Fibroblast of skin of left quadriceps (primary cell): ENCODE measurements at regions not wholly inside any gene's neighbourhood (a gene's known extent, or its start where the extent isn't known, plus 50 kb on each side); places are given as distances from the start of the nearest gene placed in this dataset.

Source experiments
- DNase-seq, 2 experiments: peaks; one replicate each; pipeline ENCODE4 v3.0.0-alpha.2; 2013; ENCODE audit warnings: low read depth in 2 of 2

DNA sequence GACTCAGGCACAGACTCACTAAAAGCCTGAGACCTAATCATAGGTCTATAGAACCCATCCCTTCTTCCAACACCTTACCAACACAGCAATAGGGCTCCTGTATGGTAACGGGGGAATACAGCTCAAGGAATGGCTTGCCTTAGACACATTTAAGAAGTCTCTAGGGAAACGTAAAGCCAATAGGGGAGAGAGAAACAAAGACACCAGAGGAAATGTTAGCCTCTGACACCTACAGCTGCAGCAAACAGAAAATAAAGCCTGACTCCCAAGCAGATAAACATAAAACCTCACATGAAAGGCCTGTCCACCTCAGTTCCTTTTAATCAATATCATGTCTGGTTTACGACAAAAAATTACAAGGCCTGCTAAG lies 51.1 kb upstream of the NCOA1 start:
- no peak for DNase-seq

DNA sequence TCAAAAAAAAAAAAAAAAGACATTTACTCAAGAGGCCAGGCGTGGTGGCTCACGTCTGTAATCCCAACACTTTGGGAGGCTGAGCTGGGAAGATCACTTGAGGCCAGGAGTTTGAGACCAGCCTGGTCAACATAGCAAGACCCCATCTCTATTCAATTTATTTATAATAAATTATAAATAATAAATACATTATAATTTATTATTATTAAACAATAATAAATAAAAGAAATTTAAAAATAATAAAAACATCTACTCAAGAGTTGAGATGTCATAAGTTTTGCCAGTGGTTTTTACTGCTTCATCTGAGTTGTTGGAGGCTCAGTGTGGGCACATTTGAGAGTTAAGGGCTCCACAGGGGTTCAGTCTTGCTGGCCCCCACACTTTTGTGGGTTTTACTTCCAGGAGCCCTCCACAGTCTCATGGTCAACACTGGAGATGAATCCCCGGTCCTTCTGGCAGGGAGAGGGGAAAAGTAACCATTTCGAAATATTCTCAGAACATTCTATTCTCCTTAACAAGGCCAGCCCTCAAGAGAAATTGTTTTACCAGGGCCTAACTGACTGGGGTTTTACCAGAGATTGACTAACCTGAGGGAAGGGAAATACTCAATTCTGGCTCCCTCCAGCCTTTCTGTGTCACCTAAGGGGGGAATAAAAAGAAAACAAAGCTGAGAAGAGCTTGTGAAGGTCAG lies 51.6 kb upstream of the NCOA1 start:
- no peak for DNase-seq

DNA sequence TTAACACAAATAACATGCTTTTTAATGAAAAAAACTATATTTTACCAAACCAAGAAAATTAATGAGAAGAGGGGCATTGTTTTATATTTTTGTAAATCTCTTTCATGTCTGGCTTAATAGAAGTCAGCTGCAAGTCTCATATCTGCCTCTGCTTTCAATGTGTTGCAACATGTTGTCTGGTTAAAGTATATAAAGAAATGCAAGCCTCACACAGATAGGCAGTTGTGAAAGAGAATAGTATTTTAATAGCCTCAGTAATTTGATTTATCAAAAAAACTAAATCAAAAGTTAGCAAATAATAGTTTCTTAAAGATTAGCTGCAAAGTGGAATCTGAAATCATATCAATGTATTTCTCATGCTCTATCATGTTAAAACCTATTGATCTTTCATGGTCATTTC lies 52.9 kb upstream of the NCOA1 start:
- peak in 1 of 2 experiments; percentile 31 for DNase-seq

DNA sequence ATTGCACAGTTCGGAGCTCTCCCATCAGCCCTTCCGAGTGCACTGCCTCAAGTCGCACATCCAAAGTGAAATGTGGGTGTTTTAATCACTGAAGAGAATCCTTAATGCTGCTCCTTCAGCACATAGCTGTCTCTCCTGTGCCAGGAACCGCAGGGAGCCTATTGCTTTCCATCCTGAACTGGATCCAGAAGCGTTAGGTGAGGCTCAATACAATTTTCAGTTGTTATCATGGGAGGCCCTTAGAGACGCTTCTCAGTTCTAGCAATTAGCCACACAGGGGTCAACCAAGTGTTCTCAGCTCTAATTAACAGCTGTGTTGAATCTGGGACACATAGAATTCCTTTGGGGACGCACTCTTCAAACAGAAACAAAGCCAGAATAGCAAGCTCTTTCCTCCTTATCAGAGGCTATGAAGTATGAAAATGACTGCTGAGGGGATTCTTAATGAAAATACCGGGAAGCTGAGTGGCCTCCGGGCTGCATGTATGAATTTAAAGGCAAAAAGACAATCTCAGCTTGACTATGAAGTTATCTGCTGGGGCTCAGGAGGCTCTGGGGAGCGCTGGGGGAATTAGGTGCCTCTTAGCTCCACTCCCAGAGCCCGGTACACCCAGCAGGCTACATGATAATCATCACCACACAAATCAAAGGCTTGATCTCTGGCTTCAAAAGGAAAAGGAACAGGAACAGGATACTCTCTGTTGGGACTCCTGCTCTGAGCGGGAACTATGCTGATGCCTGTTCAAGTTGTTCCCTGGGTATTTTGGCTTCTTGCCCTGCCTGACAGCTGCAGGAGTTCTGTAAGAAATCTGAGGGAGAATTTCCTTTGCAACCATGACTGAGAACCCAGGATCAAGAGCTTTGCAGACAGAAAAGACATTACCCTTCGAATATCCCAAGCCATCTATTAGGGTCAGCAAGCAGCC lies 55.4 kb upstream of the NCOA1 start:
- peak; percentile 50 to 55 for DNase-seq

DNA sequence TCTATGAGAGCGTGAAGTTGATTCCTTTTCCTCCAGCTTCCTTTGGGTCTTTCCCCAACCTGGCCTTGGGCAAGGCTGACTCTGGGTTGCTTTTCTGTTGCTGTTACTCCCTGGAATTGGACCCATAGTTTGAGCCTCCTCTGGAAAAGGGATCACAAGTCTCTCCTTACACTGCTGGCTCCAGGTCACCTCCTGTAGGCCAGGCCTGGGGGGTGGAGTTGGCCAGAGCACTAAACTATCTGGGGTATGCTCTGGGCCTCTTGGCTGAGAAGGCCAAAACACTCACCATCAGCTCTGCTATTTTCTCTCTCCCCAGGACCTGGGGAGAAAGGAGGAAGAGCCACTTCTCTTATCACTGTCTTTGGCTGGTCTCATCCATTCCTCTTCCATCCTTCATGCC lies 56.5 kb upstream of the NCOA1 start:
- DNase-seq: no peak

DNA sequence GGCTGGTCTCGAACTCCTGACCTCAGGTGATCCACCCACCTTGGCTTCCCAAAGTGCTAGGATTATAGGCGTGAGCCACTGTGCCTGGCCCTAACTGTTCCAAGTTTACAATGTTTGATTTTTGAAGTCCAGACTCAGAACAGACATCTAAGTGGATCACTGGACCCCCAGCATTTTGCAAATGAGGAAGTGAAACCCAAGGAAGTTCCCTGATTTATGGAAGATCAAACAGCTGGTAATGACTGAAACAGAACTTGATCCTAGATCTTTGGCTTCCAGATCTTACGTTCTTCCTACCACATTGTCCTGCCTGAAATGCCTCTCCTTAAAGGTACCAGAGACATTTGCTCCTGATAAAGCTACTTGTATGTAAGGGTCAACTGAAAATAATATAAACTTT lies 58.3 kb upstream of the NCOA1 start:
- no peak for DNase-seq

DNA sequence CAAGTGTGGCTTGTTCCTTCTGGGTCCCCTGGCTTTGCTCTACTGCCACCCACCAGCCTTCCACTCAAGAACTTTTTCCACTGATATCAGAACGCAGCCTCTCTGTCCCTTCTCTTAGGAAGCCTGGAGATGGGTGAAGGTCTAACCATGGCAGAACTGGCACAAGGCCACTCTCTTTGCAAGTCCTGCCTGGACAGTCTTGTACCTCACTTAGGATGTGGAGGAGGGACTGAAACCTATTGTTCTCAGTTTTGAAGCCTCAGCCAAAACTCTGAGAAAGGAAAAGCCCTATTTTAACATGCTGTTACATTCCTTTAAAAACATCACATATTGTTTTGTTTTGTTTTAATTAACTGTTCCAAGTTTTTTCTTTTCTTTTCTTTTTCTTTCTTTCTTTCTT lies 58.9 kb upstream of the NCOA1 start:
- no peak for DNase-seq

DNA sequence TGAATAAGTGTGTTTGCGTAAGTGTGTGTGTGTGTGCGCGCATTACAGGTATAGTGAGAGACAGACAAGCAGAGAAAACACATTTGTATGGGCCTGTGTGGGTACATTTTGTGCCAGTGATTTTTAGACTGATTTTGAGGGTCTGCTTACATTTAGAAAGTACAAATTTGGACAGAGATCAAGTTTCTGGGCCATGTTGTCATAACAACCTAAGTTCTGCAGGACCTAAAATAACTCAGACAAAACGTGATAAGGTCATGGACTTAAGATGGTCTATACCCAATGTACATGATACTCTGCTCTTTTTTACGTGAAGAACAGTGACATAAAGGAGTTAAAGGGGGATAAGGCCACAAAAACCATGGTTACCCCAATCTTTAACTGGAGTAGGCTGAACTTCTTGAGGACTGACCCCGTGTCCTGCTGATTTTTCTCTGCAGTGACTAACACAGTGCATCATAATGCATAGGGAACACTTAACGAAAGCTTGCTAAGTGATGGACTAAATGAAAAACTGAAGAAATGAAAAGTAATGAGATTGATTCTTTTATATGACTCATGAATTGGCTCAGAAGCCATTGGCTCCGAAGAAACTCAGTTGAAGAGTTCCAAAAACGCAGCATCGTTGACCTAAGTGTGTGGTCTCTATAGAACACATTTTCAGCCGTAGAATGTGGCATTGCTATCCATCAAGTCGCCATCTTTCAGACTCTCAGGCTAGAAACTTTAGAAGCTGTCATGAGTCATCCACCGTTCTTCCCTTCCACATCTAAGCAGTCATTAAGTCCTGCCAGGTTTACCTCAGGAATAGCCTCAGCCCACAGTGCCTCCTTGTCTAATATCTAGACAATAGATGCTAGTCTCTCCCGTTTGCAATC lies 61.6 kb upstream of the NCOA1 start:
- no peak for DNase-seq

DNA sequence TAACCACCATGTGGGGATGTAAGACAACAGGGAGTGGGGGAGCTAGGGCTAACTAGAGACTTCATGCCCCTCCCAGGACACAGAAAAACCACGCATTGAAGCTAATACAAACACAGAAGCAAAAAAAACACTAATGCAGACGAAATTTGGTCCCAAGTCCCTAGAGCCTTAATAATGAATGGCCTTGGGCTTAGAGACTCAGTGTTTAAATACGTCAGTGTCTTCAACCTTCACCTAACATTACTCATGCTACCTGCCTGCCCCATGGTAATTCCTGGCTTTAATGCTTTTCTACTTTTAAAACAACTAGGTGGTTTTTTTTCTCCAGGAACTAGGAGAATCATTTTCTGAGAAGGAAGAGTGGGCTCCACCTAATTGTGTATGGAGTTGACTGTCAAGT lies 64.1 kb upstream of the ITSN2 start:
- DNase-seq: no peak

DNA sequence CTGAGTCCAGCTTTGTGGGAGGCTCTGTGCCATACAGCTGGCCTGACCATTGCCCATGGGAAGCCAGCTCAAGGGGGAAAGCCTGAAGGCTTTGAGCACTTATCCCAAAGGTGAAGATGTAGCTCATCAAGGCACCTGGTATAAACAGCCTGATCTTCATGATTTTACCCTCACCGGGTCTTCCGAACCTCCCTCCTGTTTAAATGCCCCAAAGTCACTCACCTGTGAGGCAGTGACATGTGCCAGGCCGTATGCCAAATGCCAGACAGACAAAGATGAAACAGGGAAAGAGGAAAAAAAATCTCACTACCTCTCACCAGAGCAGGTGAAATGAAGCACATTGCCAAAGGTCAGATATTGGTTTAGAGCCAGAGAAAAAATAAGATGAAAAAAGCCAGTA lies 62.8 kb upstream of the ITSN2 start:
- no peak for DNase-seq

DNA sequence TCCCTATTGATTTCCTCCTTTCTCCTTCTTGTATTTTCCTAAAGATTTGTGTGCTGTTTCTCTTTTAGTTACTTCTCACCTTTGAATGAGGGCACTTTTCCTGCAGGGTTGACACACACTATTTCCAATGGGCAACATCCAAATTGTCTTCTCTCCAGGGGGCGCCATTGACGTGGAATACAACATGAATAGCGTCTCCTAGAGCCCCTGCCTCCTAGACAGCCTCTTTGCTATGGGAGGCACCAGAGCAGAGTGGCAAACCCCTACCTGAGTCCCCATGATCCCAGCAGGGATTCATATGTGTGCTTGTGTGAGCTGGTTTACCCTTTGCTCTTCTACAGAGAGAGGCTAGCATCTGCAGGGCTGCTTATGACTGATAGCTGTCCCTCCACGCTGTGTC lies 61.3 kb upstream of the ITSN2 start:
- peak in 1 of 2 experiments; percentile 26 for DNase-seq

DNA sequence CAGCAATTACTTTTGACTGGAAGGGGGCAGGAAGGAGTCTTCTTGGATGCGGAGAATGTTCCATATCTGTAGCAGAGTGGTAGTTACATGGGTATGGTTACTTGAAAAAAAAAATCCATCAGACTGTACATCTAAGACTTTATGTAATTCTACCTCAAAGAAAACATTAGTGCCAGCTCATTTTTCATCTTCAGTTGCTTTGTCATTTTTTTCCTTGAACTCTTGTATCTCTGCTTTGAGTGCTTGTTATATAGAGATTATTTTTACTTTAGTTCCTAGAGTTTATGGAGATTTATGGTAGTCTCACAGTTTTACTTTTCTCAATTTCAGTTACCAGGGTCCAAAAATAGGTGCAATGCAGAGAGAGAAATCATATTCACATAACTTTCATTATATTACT lies 60.0 kb upstream of the ITSN2 start:
- DNase-seq: no peak

DNA sequence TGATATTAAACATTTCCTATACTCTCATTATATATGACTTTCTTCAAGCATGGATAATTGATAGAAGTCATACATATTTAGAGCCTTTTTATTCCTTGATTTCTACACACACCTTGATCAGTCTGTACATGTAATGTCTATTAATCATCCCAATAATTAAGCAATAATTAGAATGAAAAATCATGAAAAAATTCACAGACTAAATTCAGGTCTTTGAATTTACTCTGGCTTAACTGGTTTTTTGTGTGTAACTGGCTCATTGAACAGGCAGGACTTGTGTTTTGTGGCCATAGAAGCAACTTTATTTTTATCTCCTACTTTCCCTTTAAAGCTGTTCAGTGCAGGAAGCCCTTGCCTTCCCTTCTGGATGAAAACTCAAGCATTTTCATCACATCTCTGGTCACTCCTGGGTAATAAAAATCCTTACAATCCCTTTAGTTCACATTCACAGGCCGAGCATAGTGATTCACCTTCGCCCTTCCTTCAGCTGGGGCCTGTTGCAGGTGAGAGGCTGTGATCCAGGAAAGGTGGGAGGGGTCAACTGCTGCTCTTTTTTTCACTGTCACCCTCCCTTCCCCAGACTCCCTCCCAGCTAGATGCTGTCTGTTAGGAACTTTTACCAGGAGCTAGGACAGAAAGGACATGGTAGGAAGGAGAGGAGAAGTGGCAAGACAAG lies 58.0 kb upstream of the ITSN2 start:
- DNase-seq: no peak

DNA sequence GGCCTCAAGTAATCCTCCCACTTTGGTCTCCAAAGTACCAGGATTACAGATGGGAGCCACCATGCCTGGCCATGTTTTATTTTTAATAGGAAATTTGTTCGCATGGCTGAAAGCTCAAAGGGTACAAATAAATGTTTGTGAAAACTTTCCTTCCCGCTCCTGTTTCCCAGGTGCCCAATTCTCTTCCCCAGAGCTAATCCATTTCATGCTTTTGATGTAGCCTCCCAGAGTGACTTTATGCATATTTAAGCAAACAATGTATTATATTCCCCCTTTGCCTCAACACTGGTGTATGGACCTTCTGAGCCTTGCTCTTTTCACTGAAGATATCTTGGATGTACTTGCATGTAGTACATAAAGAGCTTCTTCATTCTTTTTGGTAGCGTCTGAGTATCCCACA lies 52.5 kb upstream of the ITSN2 start:
- DNase-seq: no peak

DNA sequence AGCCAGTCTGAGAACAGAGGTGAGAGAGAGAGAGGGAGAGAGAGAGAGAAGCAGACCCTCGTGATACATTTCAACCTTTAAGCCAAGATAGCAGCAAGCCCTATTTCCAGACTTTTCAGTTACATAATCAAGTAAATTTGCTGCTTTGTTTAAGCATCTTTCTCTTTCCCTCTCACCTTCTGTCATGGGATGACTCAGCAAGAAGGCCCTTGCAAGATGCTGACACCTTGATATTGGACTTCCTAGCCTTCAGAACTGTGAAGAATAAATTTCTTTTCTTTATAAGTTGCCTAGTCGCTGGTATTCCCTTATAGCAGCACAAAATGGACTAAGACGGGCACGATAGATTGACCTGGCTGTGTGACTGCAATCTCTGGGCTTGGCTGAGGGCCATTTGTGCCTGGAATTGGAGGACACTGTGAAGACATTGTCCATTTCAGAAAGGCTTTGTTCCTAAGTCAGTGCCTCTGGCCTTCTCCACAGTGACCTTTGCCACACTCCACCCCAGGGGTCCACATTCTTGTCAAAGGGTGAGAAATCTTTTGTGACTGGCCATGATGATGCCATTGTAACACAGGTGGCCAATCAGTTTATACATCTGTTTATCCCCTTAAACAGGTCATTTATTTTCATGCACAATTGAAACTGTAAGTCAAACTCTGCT lies 51.3 kb upstream of the ITSN2 start:
- DNase-seq: no peak

DNA sequence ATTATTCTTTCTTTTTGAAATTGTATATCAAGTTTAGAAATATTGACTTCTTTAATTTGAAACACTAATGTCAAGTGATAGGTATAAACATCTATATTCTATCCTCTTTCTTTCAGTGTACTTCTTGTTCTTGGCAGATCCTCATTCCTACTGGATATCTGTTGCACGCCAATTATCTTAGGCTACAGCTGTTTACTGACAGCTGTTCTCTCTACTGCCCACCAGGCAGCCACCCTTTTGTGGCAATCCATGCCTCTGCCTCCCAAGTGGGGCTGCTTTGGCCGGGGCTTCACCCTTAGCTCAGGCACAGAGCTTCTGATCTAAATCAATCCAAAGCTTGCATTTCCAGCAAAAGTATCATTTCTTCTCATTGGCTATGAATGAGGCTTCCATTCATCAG lies 50.6 kb upstream of the ITSN2 start:
- no peak for DNase-seq

DNA sequence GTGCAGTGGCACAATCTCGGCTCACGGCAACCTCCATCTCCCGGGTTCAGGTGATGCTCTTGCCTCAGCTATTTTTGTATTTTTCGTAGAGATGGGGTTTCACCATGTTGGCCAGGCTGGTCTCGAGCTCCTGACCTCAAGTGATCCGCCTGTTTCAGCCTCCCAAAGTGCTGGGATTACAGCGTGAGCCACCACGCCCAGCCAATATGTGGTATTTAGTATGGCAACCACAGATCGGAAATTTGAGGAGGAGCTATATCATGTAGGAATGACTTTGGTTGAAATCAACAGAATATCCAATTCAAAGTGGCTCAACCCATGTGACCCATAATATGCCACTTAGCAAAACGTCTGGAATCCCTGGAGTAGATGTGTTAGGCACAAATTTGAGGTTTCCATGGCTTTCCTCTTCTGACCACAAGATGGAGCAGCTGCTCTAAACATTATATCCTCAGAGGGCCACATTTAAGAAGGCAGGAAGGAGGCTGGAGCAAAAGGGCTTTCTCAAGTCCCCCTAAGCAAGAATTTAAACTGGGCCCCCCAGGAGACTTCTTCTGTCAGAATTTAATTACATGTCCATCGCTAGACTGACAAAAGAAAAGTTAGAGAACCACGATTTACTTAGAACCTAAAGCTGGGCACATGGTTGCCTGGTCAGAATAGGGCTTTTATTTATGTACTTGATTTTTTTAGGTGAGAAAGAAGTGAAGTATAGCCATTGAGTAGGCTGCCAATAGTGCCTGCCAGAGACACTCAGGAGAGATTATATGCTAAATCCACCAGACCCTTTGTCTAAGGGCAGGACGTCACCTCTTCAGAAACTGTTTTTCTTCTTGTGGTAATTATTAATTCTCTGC lies 49.6 kb upstream of the ITSN2 start:
- peak; percentile 31 to 39 for DNase-seq
